ENCODE measurements at regions not wholly inside any gene's neighbourhood (a gene's known extent, or its start where the extent isn't known, plus 50 kb on each side); places are given as distances from the start of the nearest gene placed in this dataset.

DNA sequence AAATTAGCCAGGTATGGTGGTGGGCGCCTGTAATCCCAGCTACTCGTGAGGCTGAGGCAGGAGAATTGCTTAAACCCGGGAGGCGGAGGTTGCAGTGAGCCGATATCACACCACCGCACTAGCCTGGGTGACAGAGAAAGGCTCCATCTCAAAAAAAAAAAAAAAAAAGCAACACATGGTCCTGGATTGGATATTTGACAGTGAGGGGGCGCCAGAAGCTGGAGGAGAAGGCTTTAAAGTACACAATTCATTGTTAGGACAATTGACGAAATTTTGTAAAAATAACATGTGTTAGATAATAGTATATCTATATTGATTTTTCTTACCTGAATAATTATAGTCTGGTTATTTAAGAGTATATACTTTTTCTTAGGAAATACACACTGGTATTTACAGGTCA, 50.2 kb upstream of the USP25 start:
- ATAC-seq (ENCODE audit: low read depth in 2 of 2) (no peak), DNase-seq (no peak)
- no peaks in the 10 kb centered on the region for H3K9me3 ChIP-seq (ENCODE audit: control insufficient read depth in 2 of 2, low read length in 2 of 2)
- Mint-ChIP-seq H3K9me3 (no peaks in the 10 kb centered on the region), H3K4me3 (no peak overlapping the region), H3K36me3 (peaks cover 4% of the 10 kb centered on the region), H3K4me1 (peaks cover 0 to 7% (median under 1%) of the 10 kb centered on the region in 4 donors), H3K27me3 (peaks cover 9% of the 10 kb centered on the region), H3K27ac (no peak overlapping the region)
- no peaks in the 10 kb centered on the region for H3K36me3 ChIP-seq (ENCODE audit: control insufficient read depth, insufficient read depth, low read length)
- no peaks in the 10 kb centered on the region for H3K4me1 ChIP-seq (ENCODE audit: control insufficient read depth, insufficient read depth, low read length, poor library complexity, severe bottlenecking)
- H3K27ac ChIP-seq (ENCODE audit: insufficient read depth, low read length, poor library complexity, severe bottlenecking) = no peak overlapping the region
- no peak overlapping the region for H3K4me3 ChIP-seq (ENCODE audit: low read depth, low read length)
- no peaks in the 10 kb centered on the region for H3K27me3 ChIP-seq (ENCODE audit: control insufficient read depth, insufficient read depth, low read length)

All from CD4-positive, CD25-positive, alpha-beta regulatory T cell (primary cell).